ENCODE measurements at regions not wholly inside any gene's neighbourhood (a gene's known extent, or its start where the extent isn't known, plus 50 kb on each side); places are given as distances from the start of the nearest gene placed in this dataset.

DNA sequence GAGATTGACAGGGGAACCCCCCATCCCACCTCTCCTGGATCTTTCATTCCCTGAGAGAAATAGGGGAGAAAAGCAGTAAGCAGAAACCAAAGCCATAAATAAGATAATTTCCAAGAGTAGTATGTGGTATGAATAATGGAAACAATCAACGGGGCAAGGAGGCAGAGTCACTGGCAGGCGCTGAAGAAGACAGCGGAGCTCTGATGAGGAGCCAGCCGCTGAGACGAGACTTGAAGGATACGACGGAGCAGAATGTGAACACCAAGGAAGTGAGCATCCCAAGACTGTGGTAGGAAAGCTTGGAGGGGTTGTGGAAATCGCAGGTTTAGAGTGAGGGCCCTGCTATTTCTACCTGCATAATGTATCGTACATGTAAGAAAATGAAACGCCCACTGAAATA, 93.6 kb upstream of the CBLN2 start:
- TF ChIP-seq, protein P1, sequence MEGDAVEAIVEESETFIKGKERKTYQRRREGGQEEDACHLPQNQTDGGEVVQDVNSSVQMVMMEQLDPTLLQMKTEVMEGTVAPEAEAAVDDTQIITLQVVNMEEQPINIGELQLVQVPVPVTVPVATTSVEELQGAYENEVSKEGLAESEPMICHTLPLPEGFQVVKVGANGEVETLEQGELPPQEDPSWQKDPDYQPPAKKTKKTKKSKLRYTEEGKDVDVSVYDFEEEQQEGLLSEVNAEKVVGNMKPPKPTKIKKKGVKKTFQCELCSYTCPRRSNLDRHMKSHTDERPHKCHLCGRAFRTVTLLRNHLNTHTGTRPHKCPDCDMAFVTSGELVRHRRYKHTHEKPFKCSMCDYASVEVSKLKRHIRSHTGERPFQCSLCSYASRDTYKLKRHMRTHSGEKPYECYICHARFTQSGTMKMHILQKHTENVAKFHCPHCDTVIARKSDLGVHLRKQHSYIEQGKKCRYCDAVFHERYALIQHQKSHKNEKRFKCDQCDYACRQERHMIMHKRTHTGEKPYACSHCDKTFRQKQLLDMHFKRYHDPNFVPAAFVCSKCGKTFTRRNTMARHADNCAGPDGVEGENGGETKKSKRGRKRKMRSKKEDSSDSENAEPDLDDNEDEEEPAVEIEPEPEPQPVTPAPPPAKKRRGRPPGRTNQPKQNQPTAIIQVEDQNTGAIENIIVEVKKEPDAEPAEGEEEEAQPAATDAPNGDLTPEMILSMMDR (IDR thresholded peaks at IDR 0.05), result no peak
- no peak for DNase-seq (ENCODE audit: low spot score)
- H3K27ac ChIP-seq, result no peak overlapping the region
- H3K4me3 ChIP-seq, result no peak overlapping the region

DNA sequence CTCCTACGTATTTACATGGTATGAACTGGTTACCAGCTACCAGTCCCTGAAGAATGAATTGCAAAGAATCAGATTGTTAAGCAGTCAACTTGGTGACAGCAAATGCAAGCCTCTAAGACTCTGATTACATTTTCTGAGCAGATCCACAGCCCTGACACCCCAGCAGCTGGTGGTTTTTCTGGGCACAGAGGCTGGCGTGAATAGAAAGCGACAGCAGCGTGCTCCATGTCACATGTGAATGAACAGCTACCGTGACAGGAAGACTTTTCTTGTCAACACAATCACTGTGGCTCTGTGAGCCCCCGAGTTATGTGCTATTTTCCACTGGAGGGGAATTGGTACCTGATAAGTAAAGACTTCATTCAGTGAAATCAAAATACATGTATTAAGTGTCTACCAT, 93.2 kb upstream of the CBLN2 start:
- no peak for DNase-seq (ENCODE audit: low spot score)
- Histone ChIP-seq H3K27ac (no peak overlapping the region), H3K4me3 (no peak overlapping the region)
- TF ChIP-seq, protein P1 (IDR thresholded peaks at IDR 0.05), result no peak

- no peak for DNase-seq (ENCODE audit: low spot score)
- H3K4me3 ChIP-seq, result no peak overlapping the region
- TF ChIP-seq, protein P1 (IDR thresholded peaks at IDR 0.05), result no peak
These were observed 92.5 kb upstream of the CBLN2 start for GRCh38 chr18:72636611-72637010.

DNA sequence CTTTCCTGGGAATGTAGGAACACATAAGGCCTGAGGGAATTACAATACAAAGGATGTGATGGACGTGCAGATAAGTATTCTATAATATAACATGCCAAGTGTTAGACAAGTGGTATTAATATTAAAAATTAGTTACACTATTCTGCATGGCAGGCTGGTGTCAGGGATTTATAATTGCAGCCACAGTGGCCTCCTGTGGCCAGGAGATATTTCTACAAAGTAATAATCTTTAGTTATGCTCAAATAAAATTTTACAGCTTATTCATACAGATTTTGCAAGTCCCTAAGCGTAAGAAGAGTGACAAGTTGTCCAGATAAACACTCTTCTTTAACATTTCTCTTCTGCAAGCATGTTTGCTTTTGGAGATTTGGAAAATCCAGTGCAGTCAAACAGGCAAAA, 90.4 kb upstream of the CBLN2 start:
- H3K4me3 ChIP-seq, result no peak overlapping the region
- TF ChIP-seq, protein P1 (IDR thresholded peaks at IDR 0.05), result no peak

More at GRCh38 chr18:72636611-72637010, 92.5 kb upstream of the CBLN2 start:
- no peak overlapping the region for H3K27ac ChIP-seq

GRCh38 chr18:72630991-72631390, 86.8 kb upstream of the CBLN2 start:
- TF ChIP-seq, protein P1 (IDR thresholded peaks at IDR 0.05), result no peak
- no peak overlapping the region for H3K27ac ChIP-seq
- DNase-seq (ENCODE audit: low spot score), result no peak
- H3K4me3 ChIP-seq, result no peak overlapping the region

More for the DNA sequence above, 90.4 kb upstream of the CBLN2 start:
- no peak for DNase-seq (ENCODE audit: low spot score)
- H3K27ac ChIP-seq, result no peak overlapping the region

DNA sequence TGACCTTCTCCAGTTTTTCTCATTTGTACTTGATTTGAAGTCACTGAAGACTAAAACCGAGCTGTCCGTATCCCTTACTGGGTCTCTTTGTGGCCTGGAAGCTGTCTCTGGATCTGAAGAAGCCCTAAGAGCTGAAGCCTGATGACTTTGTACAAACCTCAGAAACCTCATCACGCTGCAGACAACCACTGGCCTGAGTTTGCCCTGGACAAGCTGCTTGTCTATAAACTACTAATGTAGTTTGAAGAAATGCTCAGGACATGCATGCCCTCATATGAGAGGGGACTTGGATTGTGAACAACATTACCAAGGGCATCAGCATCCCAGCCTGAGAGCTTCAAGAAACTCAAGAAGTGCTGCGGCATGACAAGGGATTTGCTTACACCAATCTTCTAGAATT, 79.3 kb upstream of the CBLN2 start:
- Histone ChIP-seq H3K27ac (no peak overlapping the region), H3K4me3 (no peak overlapping the region)
- DNase-seq (ENCODE audit: low spot score), result no peak
- TF ChIP-seq, protein P1 (IDR thresholded peaks at IDR 0.05), result no peak

GRCh38 chr18:72613534-72613930, 69.4 kb upstream of the CBLN2 start:
- no peak for DNase-seq (ENCODE audit: low spot score)
- TF ChIP-seq, protein P1 (IDR thresholded peaks at IDR 0.05), result no peak
- H3K4me3 ChIP-seq, result no peak overlapping the region
- H3K27ac ChIP-seq, result no peak overlapping the region
